Fibroblast of lung (primary cell): ENCODE measurements at regions not wholly inside any gene's neighbourhood (a gene's known extent, or its start where the extent isn't known, plus 50 kb on each side); places are given as distances from the start of the nearest gene placed in this dataset.

Experiments
- DNase-seq, 2 donors: peaks; one replicate each; pipeline versions ENCODE4 v3.0.0 to v3.0.0-alpha.2; 2010; ENCODE audit warnings: low read depth in 2 of 2
- H2AFZ ChIP-seq: 2 replicates; pipeline ENCODE4 v1.5.1; 2012; ENCODE audit warnings: low read length, control low read depth, inconsistent platforms
- H3K27ac ChIP-seq: 2 replicates; pipeline ENCODE4 v1.5.1; 2011; ENCODE audit warnings: low read length, control low read depth; ENCODE audit not compliant: insufficient read depth
- H3K27me3 ChIP-seq: 2 replicates; pipeline ENCODE4 v1.5.1; 2011; ENCODE audit warnings: mild to moderate bottlenecking, low read length; ENCODE audit not compliant: control insufficient read depth, insufficient read depth
- H3K36me3 ChIP-seq: 2 replicates; pipeline ENCODE4 v1.5.1; 2011; ENCODE audit warnings: low read length; ENCODE audit not compliant: control insufficient read depth, insufficient read depth
- H3K4me1 ChIP-seq: 2 replicates; pipeline ENCODE4 v1.5.1; 2011; ENCODE audit warnings: low read length; ENCODE audit not compliant: control insufficient read depth, insufficient read depth; ENCODE audit errors: extremely low read depth
- H3K4me2 ChIP-seq: 2 replicates; pipeline ENCODE4 v1.5.1; 2011; ENCODE audit warnings: low read length, control low read depth; ENCODE audit not compliant: insufficient read depth; ENCODE audit errors: extremely low read depth
- H3K4me3 ChIP-seq, 4 experiments: fragments of 200-600 bp in 1 of 4; sonication (generic) in 1 of 4; replicated peaks in 1 of 4; 2 replicates each; pipeline ENCODE4 v1.5.1; 2011 to 2016; ENCODE audit warnings: low read length in 4 of 4, low read depth in 3 of 4, mild to moderate bottlenecking in 3 of 4, control low read depth in 2 of 4, inconsistent platforms in 1 of 4, mixed read lengths in 1 of 4; ENCODE audit not compliant: insufficient read depth in 1 of 4; ENCODE audit errors: control extremely low read depth in 1 of 4
- H3K79me2 ChIP-seq: 2 replicates; pipeline ENCODE4 v1.5.1; 2012; ENCODE audit warnings: mild to moderate bottlenecking, low read length, inconsistent platforms; ENCODE audit not compliant: control insufficient read depth, insufficient read depth
- H3K9ac ChIP-seq: 2 replicates; pipeline ENCODE4 v1.5.1; 2011; ENCODE audit warnings: mild to moderate bottlenecking, low read length, control low read depth; ENCODE audit not compliant: insufficient read depth
- H3K9me3 ChIP-seq: 2 replicates; pipeline ENCODE4 v1.5.1; 2012; ENCODE audit warnings: low read depth, low read length; ENCODE audit not compliant: control insufficient read depth, insufficient read depth
- H4K20me1 ChIP-seq: 2 replicates; pipeline ENCODE4 v1.5.1; 2011; ENCODE audit warnings: low read length; ENCODE audit not compliant: control insufficient read depth, insufficient read depth; ENCODE audit errors: extremely low read depth
- EZH2 ChIP-seq: IDR thresholded peaks from 2 replicates; pipeline ENCODE4 v1.5.1; 2012; ENCODE audit warnings: low read length, control low read depth, mild to moderate bottlenecking; ENCODE audit errors: missing control alignments
- TF ChIP-seq, protein P1 (sequence below), 2 donors: IDR thresholded peaks in 1 of 2; conservative IDR thresholded peaks in 1 of 2; 1 replicate in 1 of 2; 2 replicates in 1 of 2; pipeline ENCODE4 v1.5.1; 2011 to 2012; ENCODE audit warnings: low read length in 2 of 2, control low read depth in 1 of 2, inconsistent platforms in 1 of 2, low read depth in 1 of 2, mild to moderate bottlenecking in 1 of 2

- no peak overlapping the region for H3K4me3 ChIP-seq
- H3K27me3 ChIP-seq, result no peaks in the 10 kb centered on the region
- no peaks in the 10 kb centered on the region for H3K9me3 ChIP-seq
- H3K27ac ChIP-seq, result no peak overlapping the region
- H3K4me1 ChIP-seq, result no peaks in the 10 kb centered on the region
- H3K36me3 ChIP-seq, result peaks cover 13% of the 10 kb centered on the region
- no peaks in the 10 kb centered on the region for H3K79me2 ChIP-seq
- H3K4me2 ChIP-seq, result no peak overlapping the region
- no peak overlapping the region for H3K9ac ChIP-seq
- no peak overlapping the region for H2AFZ ChIP-seq
- no peak for TF ChIP-seq EZH2
- TF ChIP-seq, protein P1, sequence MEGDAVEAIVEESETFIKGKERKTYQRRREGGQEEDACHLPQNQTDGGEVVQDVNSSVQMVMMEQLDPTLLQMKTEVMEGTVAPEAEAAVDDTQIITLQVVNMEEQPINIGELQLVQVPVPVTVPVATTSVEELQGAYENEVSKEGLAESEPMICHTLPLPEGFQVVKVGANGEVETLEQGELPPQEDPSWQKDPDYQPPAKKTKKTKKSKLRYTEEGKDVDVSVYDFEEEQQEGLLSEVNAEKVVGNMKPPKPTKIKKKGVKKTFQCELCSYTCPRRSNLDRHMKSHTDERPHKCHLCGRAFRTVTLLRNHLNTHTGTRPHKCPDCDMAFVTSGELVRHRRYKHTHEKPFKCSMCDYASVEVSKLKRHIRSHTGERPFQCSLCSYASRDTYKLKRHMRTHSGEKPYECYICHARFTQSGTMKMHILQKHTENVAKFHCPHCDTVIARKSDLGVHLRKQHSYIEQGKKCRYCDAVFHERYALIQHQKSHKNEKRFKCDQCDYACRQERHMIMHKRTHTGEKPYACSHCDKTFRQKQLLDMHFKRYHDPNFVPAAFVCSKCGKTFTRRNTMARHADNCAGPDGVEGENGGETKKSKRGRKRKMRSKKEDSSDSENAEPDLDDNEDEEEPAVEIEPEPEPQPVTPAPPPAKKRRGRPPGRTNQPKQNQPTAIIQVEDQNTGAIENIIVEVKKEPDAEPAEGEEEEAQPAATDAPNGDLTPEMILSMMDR (conservative IDR thresholded peaks at IDR 0.05 in 1 of 2, IDR thresholded peaks at IDR 0.05 in 1 of 2; ENCODE audit: low read depth in 1 of 2, low read length in 2 of 2), result no peak
- no peaks in the 10 kb centered on the region for H4K20me1 ChIP-seq
- DNase-seq, result no peak
Observed at GRCh38 chr14:101047326-101047725, 143.8 kb upstream of the RTL1 start.

DNA sequence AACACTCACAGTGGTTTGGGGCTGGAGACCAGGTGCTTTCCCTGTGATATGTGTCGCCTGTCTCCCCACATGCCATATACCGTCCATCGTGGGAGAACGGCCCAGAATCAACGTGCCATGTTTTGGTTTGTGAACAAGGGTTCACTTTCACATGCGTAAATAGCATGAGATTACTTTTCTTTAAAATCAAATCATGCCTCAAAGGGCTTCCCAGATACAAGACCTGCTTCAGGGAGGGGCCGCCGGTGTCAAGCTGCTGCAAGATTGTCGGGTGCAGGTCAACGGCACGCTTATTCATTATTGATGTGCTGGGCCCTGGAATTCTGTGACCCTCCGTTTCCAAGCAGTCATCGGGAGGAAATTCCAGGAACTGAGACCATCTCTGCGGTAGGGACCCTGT lies 145.2 kb upstream of the RTL1 start:
- H3K79me2 ChIP-seq, result no peaks in the 10 kb centered on the region
- no peaks in the 10 kb centered on the region for H3K4me1 ChIP-seq
- H2AFZ ChIP-seq, result no peak overlapping the region
- no peaks in the 10 kb centered on the region for H4K20me1 ChIP-seq
- H3K36me3 ChIP-seq, result peaks cover 13% of the 10 kb centered on the region
- no peaks in the 10 kb centered on the region for H3K9me3 ChIP-seq
- H3K27me3 ChIP-seq, result no peaks in the 10 kb centered on the region
- DNase-seq, result no peak
- H3K4me3 ChIP-seq, result no peak overlapping the region
- no peak overlapping the region for H3K4me2 ChIP-seq
- H3K27ac ChIP-seq, result no peak overlapping the region
- no peak for TF ChIP-seq EZH2
- TF ChIP-seq, protein P1 (conservative IDR thresholded peaks at IDR 0.05 in 1 of 2, IDR thresholded peaks at IDR 0.05 in 1 of 2; ENCODE audit: low read depth in 1 of 2, low read length in 2 of 2), result no peak
- H3K9ac ChIP-seq, result no peak overlapping the region

DNA sequence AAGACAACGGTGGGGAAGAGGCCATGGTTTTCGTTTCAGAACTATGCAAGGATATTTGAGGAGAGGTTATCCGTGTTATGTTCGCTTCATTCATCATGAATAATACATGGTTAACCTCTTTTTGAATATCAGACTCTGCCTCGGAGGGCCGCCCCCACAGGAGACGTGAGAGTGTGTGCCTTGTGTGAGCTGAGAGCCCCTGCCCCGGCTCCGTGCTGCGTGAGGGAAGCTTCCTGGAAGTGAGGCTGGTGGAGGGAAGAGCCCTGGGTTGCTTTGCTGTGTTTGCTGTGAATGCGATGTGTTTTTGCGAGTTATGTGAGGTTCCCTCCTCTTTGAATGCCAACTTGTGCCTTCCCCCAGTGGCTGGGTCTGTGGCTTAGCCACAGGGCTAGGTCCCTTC lies 146.0 kb upstream of the RTL1 start:
- Histone ChIP-seq H3K27ac (no peak overlapping the region), H3K36me3 (peaks cover 12% of the 10 kb centered on the region), H2AFZ (no peak overlapping the region), H3K4me1 (no peaks in the 10 kb centered on the region), H3K9ac (no peak overlapping the region), H4K20me1 (no peaks in the 10 kb centered on the region), H3K79me2 (no peaks in the 10 kb centered on the region), H3K4me3 (no peak overlapping the region), H3K4me2 (no peak overlapping the region), H3K9me3 (no peaks in the 10 kb centered on the region), H3K27me3 (no peaks in the 10 kb centered on the region)
- no peak for DNase-seq
- TF ChIP-seq, protein P1 (conservative IDR thresholded peaks at IDR 0.05 in 1 of 2, IDR thresholded peaks at IDR 0.05 in 1 of 2; ENCODE audit: low read depth in 1 of 2, low read length in 2 of 2), result no peak
- TF ChIP-seq EZH2, result no peak
